ENCODE measurements at regions not wholly inside any gene's neighbourhood (a gene's known extent, or its start where the extent isn't known, plus 50 kb on each side); places are given as distances from the start of the nearest gene placed in this dataset.

- no peak for TF ChIP-seq CTCF (IDR thresholded peaks at IDR 0.05)
- TF ChIP-seq EZH2 (IDR thresholded peaks at IDR 0.05; ENCODE audit: borderline replicate concordance, insufficient read depth, low read depth, low read length, poor library complexity, severe bottlenecking): no peak
Measured at GRCh38 chr2:120494446-120494845, 148.5 kb downstream of the INHBB start.

Measured in B cell (primary cell).